HUES6 (cell line): ENCODE measurements at regions not wholly inside any gene's neighbourhood (a gene's known extent, or its start where the extent isn't known, plus 50 kb on each side); places are given as distances from the start of the nearest gene placed in this dataset.

Source experiments
- H3K27ac ChIP-seq: 2 replicates; pipeline ENCODE4 v1.7.0; 2013; ENCODE audit warnings: low read depth, mild to moderate bottlenecking, low read length, inconsistent platforms
- H3K27me3 ChIP-seq: 2 replicates; pipeline ENCODE4 v1.6.1; 2013; ENCODE audit warnings: low read length; ENCODE audit not compliant: control insufficient read depth, insufficient read depth
- H3K36me3 ChIP-seq: 2 replicates; pipeline ENCODE4 v1.6.1; 2013; ENCODE audit warnings: low read length; ENCODE audit not compliant: control insufficient read depth, insufficient read depth
- H3K4me1 ChIP-seq: 2 replicates; pipeline ENCODE4 v1.6.1; 2013; ENCODE audit warnings: low read length; ENCODE audit not compliant: control insufficient read depth, insufficient read depth
- H3K4me3 ChIP-seq: 2 replicates; pipeline ENCODE4 v1.5.1; 2013; ENCODE audit warnings: low read depth, low read length
- H3K9ac ChIP-seq: one replicate; pipeline ENCODE4 v1.6.1; 2013; ENCODE audit warnings: mild to moderate bottlenecking, low read length
- H3K9me3 ChIP-seq: 2 replicates; pipeline ENCODE4 v1.6.1; 2013; ENCODE audit warnings: low read depth, low read length; ENCODE audit not compliant: control insufficient read depth, insufficient read depth

- Histone ChIP-seq H3K4me1 (peaks cover 4% of the 10 kb centered on the region; the same call in 1 of the 2 replicates), H3K4me3 (no peak overlapping the region), H3K27ac (no peak overlapping the region), H3K27me3 (no peaks in the 10 kb centered on the region), H3K36me3 (no peaks in the 10 kb centered on the region), H3K9me3 (no peaks in the 10 kb centered on the region), H3K9ac (no peak overlapping the region)
Observed at GRCh38 chr3:137259089-137259488, 301.3 kb downstream of the IL20RB start.

- no peaks in the 10 kb centered on the region for H3K9me3 ChIP-seq
- H3K27me3 ChIP-seq = no peaks in the 10 kb centered on the region
- H3K9ac ChIP-seq = no peak overlapping the region
- no peaks in the 10 kb centered on the region for H3K36me3 ChIP-seq
- H3K4me3 ChIP-seq = no peak overlapping the region
- H3K4me1 ChIP-seq = peaks cover 6% of the 10 kb centered on the region; the same call in 1 of the 2 replicates
- H3K27ac ChIP-seq = no peak overlapping the region
Observed at GRCh38 chr3:137259701-137260100, 301.9 kb downstream of the IL20RB start.

- H3K9me3 ChIP-seq = no peaks in the 10 kb centered on the region
- H3K4me3 ChIP-seq = no peak overlapping the region
- H3K36me3 ChIP-seq = no peaks in the 10 kb centered on the region
- H3K27ac ChIP-seq = no peak overlapping the region
- no peaks in the 10 kb centered on the region for H3K27me3 ChIP-seq
- H3K9ac ChIP-seq = no peak overlapping the region
- H3K4me1 ChIP-seq = peaks cover 11% of the 10 kb centered on the region
Observed at GRCh38 chr3:137264071-137264820, 306.5 kb downstream of the IL20RB start.

DNA sequence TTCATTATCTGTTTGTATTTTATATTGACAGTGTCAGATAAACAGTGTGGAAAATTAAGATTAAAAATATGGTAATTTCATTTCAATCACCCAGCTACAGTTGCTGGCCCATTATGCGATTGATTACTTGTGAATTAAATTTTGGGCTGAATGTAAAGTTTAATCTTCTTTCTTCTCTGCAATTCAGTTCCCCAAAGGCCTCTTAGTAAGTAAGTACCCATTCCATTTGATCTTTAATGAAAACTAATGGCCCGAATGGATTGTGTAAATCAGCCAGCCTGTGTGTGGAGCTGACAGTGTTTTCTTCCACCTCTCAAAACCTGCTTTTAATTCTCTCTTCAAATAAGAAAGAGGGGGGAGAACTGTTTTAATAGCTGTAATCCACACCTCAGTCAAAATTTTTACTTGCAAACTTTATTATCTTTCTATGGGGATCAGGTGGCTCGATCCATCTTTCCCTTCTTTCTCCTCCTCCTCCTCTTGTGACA is 307.1 kb downstream of the IL20RB start:
- Histone ChIP-seq H3K36me3 (no peaks in the 10 kb centered on the region), H3K4me3 (no peak overlapping the region)

GRCh38 chr3:137282871-137283270 is 325.1 kb downstream of the IL20RB start:
- no peaks in the 10 kb centered on the region for H3K4me1 ChIP-seq
- H3K36me3 ChIP-seq = no peaks in the 10 kb centered on the region
- H3K4me3 ChIP-seq = no peak overlapping the region
- H3K27ac ChIP-seq = no peak overlapping the region
- H3K9me3 ChIP-seq = no peaks in the 10 kb centered on the region
- H3K9ac ChIP-seq = no peak overlapping the region
- no peaks in the 10 kb centered on the region for H3K27me3 ChIP-seq

More for the DNA sequence above, 307.1 kb downstream of the IL20RB start:
- H3K9ac ChIP-seq = no peak overlapping the region
- H3K9me3 ChIP-seq = no peaks in the 10 kb centered on the region
- no peak overlapping the region for H3K27ac ChIP-seq
- H3K27me3 ChIP-seq = no peaks in the 10 kb centered on the region
- H3K4me1 ChIP-seq = peaks cover 12% of the 10 kb centered on the region

- H3K4me3 ChIP-seq = no peak overlapping the region
- H3K4me1 ChIP-seq = no peaks in the 10 kb centered on the region
- no peak overlapping the region for H3K27ac ChIP-seq
- no peaks in the 10 kb centered on the region for H3K27me3 ChIP-seq
- no peaks in the 10 kb centered on the region for H3K36me3 ChIP-seq
- no peak overlapping the region for H3K9ac ChIP-seq
- H3K9me3 ChIP-seq = no peaks in the 10 kb centered on the region
Observed at GRCh38 chr3:137285924-137286323, 328.1 kb downstream of the IL20RB start.

DNA sequence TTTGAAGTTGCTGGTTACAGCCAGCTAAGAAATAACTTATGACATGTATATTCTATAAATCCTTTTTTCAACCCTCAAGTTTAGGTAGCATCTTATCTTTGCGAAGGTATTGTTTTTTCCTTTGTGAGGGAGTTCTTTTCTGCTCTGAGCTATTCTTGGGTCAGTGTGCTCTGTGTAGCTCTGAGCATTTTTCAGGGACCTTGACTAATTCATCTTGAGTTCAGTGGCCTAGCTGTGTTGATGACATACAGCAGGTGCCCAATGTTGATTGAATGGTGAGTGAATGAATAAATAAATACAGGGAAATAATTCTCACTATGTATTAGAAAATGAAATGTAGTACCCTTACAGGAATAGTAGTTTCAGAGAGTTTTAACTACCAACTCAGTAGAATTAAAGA is 335.3 kb downstream of the IL20RB start:
- Histone ChIP-seq H3K9ac (no peak overlapping the region), H3K27ac (no peak overlapping the region), H3K4me1 (peaks cover 25% of the 10 kb centered on the region), H3K27me3 (no peaks in the 10 kb centered on the region), H3K36me3 (no peaks in the 10 kb centered on the region), H3K9me3 (no peaks in the 10 kb centered on the region), H3K4me3 (no peak overlapping the region)

GRCh38 chr3:137294139-137294538 is 336.4 kb downstream of the IL20RB start:
- Histone ChIP-seq H3K4me3 (no peak overlapping the region), H3K9me3 (no peaks in the 10 kb centered on the region), H3K27ac (no peak overlapping the region), H3K4me1 (peaks cover 25% of the 10 kb centered on the region), H3K9ac (no peak overlapping the region), H3K27me3 (no peaks in the 10 kb centered on the region), H3K36me3 (no peaks in the 10 kb centered on the region)

DNA sequence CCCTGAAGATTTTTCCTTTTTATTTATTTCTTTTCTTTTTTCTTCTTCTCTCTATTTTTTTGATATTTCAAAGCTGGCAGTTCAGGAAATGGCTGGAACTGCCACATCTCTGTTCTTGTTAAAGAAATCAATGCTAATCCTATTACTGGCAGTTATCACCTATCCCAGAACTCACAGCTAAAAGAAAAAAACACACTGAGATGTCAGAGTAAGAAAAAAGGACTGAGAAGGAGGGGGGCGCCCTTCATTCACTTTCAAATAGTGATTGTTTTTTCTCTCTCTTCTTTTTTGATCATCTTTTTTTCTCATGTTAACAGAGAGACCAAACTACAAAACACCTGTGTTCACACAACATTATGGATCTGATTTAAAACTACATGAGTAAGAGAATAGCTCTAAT is 337.1 kb downstream of the IL20RB start:
- no peaks in the 10 kb centered on the region for H3K27me3 ChIP-seq
- H3K9me3 ChIP-seq = no peaks in the 10 kb centered on the region
- no peak overlapping the region for H3K9ac ChIP-seq
- no peak overlapping the region for H3K4me3 ChIP-seq
- H3K27ac ChIP-seq = no peak overlapping the region
- H3K4me1 ChIP-seq = peaks cover 25% of the 10 kb centered on the region
- H3K36me3 ChIP-seq = no peaks in the 10 kb centered on the region

- no peak overlapping the region for H3K4me3 ChIP-seq
- no peaks in the 10 kb centered on the region for H3K9me3 ChIP-seq
- H3K36me3 ChIP-seq = no peaks in the 10 kb centered on the region
- no peak overlapping the region for H3K27ac ChIP-seq
- H3K27me3 ChIP-seq = no peaks in the 10 kb centered on the region
- no peak overlapping the region for H3K9ac ChIP-seq
- peaks cover 25% of the 10 kb centered on the region for H3K4me1 ChIP-seq
Observed at GRCh38 chr3:137295336-137295735, 337.6 kb downstream of the IL20RB start.

GRCh38 chr3:137296116-137296515 is 338.3 kb downstream of the IL20RB start:
- H3K36me3 ChIP-seq = no peaks in the 10 kb centered on the region
- peaks cover 25% of the 10 kb centered on the region for H3K4me1 ChIP-seq
- no peaks in the 10 kb centered on the region for H3K9me3 ChIP-seq
- H3K27me3 ChIP-seq = no peaks in the 10 kb centered on the region
- H3K27ac ChIP-seq = no peak overlapping the region
- H3K4me3 ChIP-seq = no peak overlapping the region
- H3K9ac ChIP-seq = no peak overlapping the region
